CD4-positive, alpha-beta T cell (primary cell): ENCODE measurements at regions not wholly inside any gene's neighbourhood (a gene's known extent, or its start where the extent isn't known, plus 50 kb on each side); places are given as distances from the start of the nearest gene placed in this dataset.

ENCODE experiments used
- ATAC-seq: fragments of 200-7000 bp; cut with Tn5 transposase; one replicate; pipeline ENCODE4 v1.10.0; 2022; ENCODE audit warnings: mild to moderate bottlenecking; ENCODE audit not compliant: poor library complexity
- CTCF ChIA-PET: fragments of 350-600 bp; sonication (Branson Sonifier 250); formaldehyde crosslinking; loops from one replicate; lab custom pipeline; 2021; ENCODE audit warnings: antibody characterized with exemption, inconsistent platforms; lab: Charles Lee
- POLR2A ChIA-PET: fragments of 350-600 bp; sonication (Branson Sonifier 250); formaldehyde crosslinking; loops from one replicate; lab custom pipeline; 2021; ENCODE audit warnings: antibody characterized with exemption, inconsistent platforms; lab: Charles Lee
- DNase-seq, 14 experiments: peaks; one replicate each; pipeline ENCODE4 v3.0.0-alpha.2; 2013 to 2020; ENCODE audit warnings: mixed read lengths in 2 of 14
- H3K27ac ChIP-seq, 2 donors: one replicate each; pipeline versions ENCODE4 v1.5.1 to v1.7.0; 2013; ENCODE audit warnings: low read length in 2 of 2, low read depth in 1 of 2, mild to moderate bottlenecking in 1 of 2
- H3K27me3 ChIP-seq, 2 experiments: 1 replicate in 1 of 2; 2 replicates in 1 of 2; pipeline versions ENCODE4 v1.6.1 to v1.7.0; 2013; ENCODE audit warnings: low read length in 2 of 2, control low read depth in 1 of 2, mild to moderate bottlenecking in 1 of 2, moderate library complexity in 1 of 2; ENCODE audit not compliant: insufficient read depth in 2 of 2, control insufficient read depth in 1 of 2
- H3K36me3 ChIP-seq: one replicate; pipeline ENCODE4 v1.6.1; 2013; ENCODE audit warnings: low read length, control low read depth; ENCODE audit not compliant: insufficient read depth
- H3K4me1 ChIP-seq: one replicate; pipeline ENCODE4 v1.6.1; 2013; ENCODE audit warnings: low read length, control low read depth; ENCODE audit not compliant: insufficient read depth
- H3K4me3 ChIP-seq: one replicate; pipeline ENCODE4 v1.5.1; 2013; ENCODE audit warnings: mild to moderate bottlenecking, low read length, moderate library complexity
- H3K9me3 ChIP-seq, 2 experiments: 1 replicate in 1 of 2; 2 replicates in 1 of 2; pipeline versions ENCODE4 v1.6.1 to v1.7.0; 2013; ENCODE audit warnings: low read length in 2 of 2, mild to moderate bottlenecking in 2 of 2, control low read depth in 1 of 2, moderate library complexity in 1 of 2; ENCODE audit not compliant: control insufficient read depth in 1 of 2, insufficient read depth in 1 of 2
- H3K27ac Mint-ChIP-seq: one replicate; pipeline ENCODE4 v1.8.0; 2020; ENCODE audit warnings: mixed read lengths
- H3K27me3 Mint-ChIP-seq: one replicate; pipeline ENCODE4 v1.8.0; 2021; ENCODE audit warnings: mixed read lengths
- H3K36me3 Mint-ChIP-seq: one replicate; pipeline ENCODE4 v1.8.0; 2021; ENCODE audit warnings: low read depth, mixed read lengths
- H3K4me1 Mint-ChIP-seq: one replicate; pipeline ENCODE4 v1.8.0; 2021; ENCODE audit warnings: low read depth, mixed read lengths
- H3K4me3 Mint-ChIP-seq: one replicate; pipeline ENCODE4 v1.8.0; 2020; ENCODE audit warnings: mild to moderate bottlenecking, mixed read lengths
- H3K9me3 Mint-ChIP-seq: one replicate; pipeline ENCODE4 v1.8.0; 2020; ENCODE audit warnings: mixed read lengths
- intact Hi-C, 2 experiments: fragments of 100-400 bp; cut with DNase I in 1 of 2; cut with micrococcal nuclease in 1 of 2; formaldehyde crosslinking; loops; one replicate each; pipeline versions ENCODE4 v1.15.1 to v1.9.0; 2023 to 2025; cut with DNase I, micrococcal nuclease
- TF ChIP-seq, protein P1 (sequence below): fragments of 200-600 bp; IDR thresholded peaks from one replicate; pipeline ENCODE4 v1.8.0; 2022; ENCODE audit warnings: antibody characterized with exemption, mild to moderate bottlenecking

DNA sequence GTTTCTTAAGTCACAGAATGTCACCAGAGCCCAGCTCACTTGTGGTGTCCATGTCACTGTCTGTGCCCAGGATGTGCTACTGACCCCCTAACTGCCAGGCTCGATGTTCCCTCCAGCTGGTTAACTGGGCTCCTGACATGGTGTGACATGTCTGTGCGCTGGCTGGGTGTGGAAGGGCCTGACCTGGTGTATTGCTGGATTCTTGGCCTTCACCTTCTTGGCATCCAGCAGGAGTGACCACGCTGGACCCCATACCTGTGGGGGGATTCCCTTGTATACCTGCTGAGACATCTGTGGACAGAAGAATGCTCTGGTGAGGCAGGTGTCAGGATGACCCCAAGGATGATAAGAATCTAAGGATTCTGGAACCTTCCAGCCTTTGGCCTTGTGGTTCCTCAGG lies 1690.1 kb downstream of the TP53TG3F start:
- CTCF ChIA-PET, result no interaction called here
- ATAC-seq, result no peak
- no peaks in the 10 kb centered on the region for H3K4me1 ChIP-seq

DNA sequence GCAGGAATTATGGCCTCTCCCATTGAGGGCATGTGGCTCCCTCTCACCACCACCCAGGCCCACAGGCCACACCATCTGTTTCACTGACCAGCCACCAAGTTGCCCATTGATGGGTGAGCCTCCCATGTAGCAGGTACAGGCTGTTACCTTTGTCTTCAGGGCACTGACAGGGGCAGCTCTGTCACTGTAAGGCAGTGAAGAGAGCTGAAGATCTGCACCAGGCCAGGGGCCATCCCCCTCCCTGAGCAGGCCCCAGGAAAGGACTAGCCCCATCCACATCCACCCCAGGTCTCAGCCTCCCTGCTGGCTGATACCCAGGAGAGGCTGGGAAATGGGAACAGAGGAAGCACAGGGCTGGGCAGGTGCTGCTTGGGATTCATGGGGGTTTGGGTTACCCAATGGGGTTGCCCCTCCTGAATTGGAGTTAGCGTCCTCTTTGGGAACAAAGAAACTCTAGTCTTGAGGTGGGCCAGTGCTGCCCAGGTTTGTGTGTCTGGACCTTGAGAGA lies 1691.4 kb downstream of the TP53TG3F start:
- ATAC-seq (no peak), DNase-seq (no peak)
- Mint-ChIP-seq H3K27ac (no peak overlapping the region), H3K36me3 (no peaks in the 10 kb centered on the region), H3K27me3 (no peaks in the 10 kb centered on the region), H3K4me1 (no peaks in the 10 kb centered on the region), H3K4me3 (no peak overlapping the region), H3K9me3 (peaks cover 8% of the 10 kb centered on the region)
- Histone ChIP-seq H3K4me1 (no peaks in the 10 kb centered on the region), H3K27me3 (no peaks in the 10 kb centered on the region), H3K4me3 (no peak overlapping the region), H3K27ac (no peak overlapping the region), H3K36me3 (no peaks in the 10 kb centered on the region), H3K9me3 (peaks cover 33 to 74% of the 10 kb centered on the region in 2 experiments)
- CTCF ChIA-PET, result no interaction called here
- TF ChIP-seq, protein P1, sequence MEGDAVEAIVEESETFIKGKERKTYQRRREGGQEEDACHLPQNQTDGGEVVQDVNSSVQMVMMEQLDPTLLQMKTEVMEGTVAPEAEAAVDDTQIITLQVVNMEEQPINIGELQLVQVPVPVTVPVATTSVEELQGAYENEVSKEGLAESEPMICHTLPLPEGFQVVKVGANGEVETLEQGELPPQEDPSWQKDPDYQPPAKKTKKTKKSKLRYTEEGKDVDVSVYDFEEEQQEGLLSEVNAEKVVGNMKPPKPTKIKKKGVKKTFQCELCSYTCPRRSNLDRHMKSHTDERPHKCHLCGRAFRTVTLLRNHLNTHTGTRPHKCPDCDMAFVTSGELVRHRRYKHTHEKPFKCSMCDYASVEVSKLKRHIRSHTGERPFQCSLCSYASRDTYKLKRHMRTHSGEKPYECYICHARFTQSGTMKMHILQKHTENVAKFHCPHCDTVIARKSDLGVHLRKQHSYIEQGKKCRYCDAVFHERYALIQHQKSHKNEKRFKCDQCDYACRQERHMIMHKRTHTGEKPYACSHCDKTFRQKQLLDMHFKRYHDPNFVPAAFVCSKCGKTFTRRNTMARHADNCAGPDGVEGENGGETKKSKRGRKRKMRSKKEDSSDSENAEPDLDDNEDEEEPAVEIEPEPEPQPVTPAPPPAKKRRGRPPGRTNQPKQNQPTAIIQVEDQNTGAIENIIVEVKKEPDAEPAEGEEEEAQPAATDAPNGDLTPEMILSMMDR, result no peak
- POLR2A ChIA-PET, result no interaction called here
- intact Hi-C loops, result no loop called here

More for the DNA sequence above, 1690.1 kb downstream of the TP53TG3F start:
- DNase-seq, result no peak
- POLR2A ChIA-PET, result no interaction called here
- Histone ChIP-seq H3K36me3 (no peaks in the 10 kb centered on the region), H3K9me3 (peaks cover 35 to 87% of the 10 kb centered on the region in 2 experiments), H3K27me3 (no peaks in the 10 kb centered on the region), H3K27ac (no peak overlapping the region), H3K4me3 (no peak overlapping the region)
- no peaks in the 10 kb centered on the region for H3K36me3 Mint-ChIP-seq
- H3K4me1 Mint-ChIP-seq, result no peaks in the 10 kb centered on the region
- TF ChIP-seq, protein P1, result no peak
- H3K27ac Mint-ChIP-seq, result no peak overlapping the region
- no peak overlapping the region for H3K4me3 Mint-ChIP-seq
- intact Hi-C loops, result no loop called here
- peaks cover 7% of the 10 kb centered on the region for H3K9me3 Mint-ChIP-seq
- no peaks in the 10 kb centered on the region for H3K27me3 Mint-ChIP-seq

DNA sequence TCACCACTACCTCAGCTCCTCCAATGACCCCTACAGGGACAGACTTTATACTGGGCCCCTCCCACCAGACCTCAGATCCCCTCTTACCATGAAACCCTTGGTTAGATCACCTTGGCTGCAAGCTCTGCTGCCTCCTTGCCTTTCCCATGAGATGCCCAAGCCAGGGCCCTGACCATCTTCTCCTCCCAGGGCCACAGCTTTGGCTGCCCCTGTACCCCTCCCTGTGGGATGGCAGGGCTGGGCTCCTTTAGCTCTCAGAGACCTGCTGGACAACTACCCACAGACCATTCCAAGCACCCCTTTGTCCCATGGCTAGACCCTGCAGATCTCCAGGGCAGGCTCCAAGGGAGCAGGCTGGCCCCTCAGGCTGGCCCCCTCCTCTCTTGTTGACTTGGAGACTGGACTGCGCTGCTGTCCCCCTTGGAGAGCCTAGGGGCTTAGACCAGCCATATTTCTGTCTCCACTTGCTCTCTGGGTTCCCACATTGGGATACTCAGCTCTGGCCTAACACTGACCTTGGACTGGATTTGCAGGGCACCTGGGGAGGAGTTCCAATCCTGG lies 1692.7 kb downstream of the TP53TG3F start:
- Mint-ChIP-seq H3K4me3 (no peak overlapping the region), H3K9me3 (peaks cover 16% of the 10 kb centered on the region), H3K4me1 (no peaks in the 10 kb centered on the region), H3K27ac (no peak overlapping the region), H3K27me3 (no peaks in the 10 kb centered on the region), H3K36me3 (no peaks in the 10 kb centered on the region)
- intact Hi-C loops, result no loop called here
- ChIA-PET POLR2A (no interaction called here), CTCF (no interaction called here)
- Histone ChIP-seq H3K4me1 (no peaks in the 10 kb centered on the region), H3K4me3 (no peak overlapping the region), H3K27ac (no peak overlapping the region), H3K36me3 (no peaks in the 10 kb centered on the region), H3K27me3 (no peaks in the 10 kb centered on the region), H3K9me3 (peaks cover 31 to 61% of the 10 kb centered on the region in 2 experiments)
- DNase-seq (no peak), ATAC-seq (no peak)
- TF ChIP-seq, protein P1, result no peak
